NCI-H510A (cell line): ENCODE measurements at regions not wholly inside any gene's neighbourhood (a gene's known extent, or its start where the extent isn't known, plus 50 kb on each side); places are given as distances from the start of the nearest gene placed in this dataset.

Source experiments
- DNase-seq: peaks from one replicate; lab custom pipeline; 2025; lab: John Stamatoyannopoulos, UW

GRCh38 chr1:82894635-82895034 is 1093.9 kb downstream of the ADGRL2 start:
- no peak for DNase-seq

GRCh38 chr1:82893712-82894470 is 1093.2 kb downstream of the ADGRL2 start:
- DNase-seq: no peak

- DNase-seq: no peak
These were observed 1079.8 kb downstream of the ADGRL2 start for GRCh38 chr1:82880506-82880905.

- DNase-seq: no peak
These were observed 1079.1 kb downstream of the ADGRL2 start for GRCh38 chr1:82879701-82880305.

- DNase-seq: no peak
These were observed 1074.4 kb downstream of the ADGRL2 start for GRCh38 chr1:82875170-82875569.

GRCh38 chr1:82874041-82874440 is 1073.3 kb downstream of the ADGRL2 start:
- no peak for DNase-seq

GRCh38 chr1:82870332-82870731 is 1069.6 kb downstream of the ADGRL2 start:
- no peak for DNase-seq

- DNase-seq: no peak
These were observed 1067.0 kb downstream of the ADGRL2 start for GRCh38 chr1:82867781-82868180.

- DNase-seq: no peak
These were observed 1061.0 kb downstream of the ADGRL2 start for GRCh38 chr1:82861749-82862148.

GRCh38 chr1:82858031-82858430 is 1057.3 kb downstream of the ADGRL2 start:
- no peak for DNase-seq

- no peak for DNase-seq
These were observed 1048.7 kb downstream of the ADGRL2 start for GRCh38 chr1:82849460-82849859.

- DNase-seq: no peak
These were observed 1047.3 kb downstream of the ADGRL2 start for GRCh38 chr1:82848043-82848442.

GRCh38 chr1:82845866-82846265 is 1045.1 kb downstream of the ADGRL2 start:
- DNase-seq: no peak

GRCh38 chr1:82844911-82845827 is 1044.4 kb downstream of the ADGRL2 start:
- DNase-seq: no peak

- no peak for DNase-seq
These were observed 1043.7 kb downstream of the ADGRL2 start for GRCh38 chr1:82844447-82844846.

GRCh38 chr1:82843876-82844275 is 1043.1 kb downstream of the ADGRL2 start:
- no peak for DNase-seq

- no peak for DNase-seq
These were observed 1039.5 kb downstream of the ADGRL2 start for GRCh38 chr1:82840192-82840591.

- DNase-seq: no peak
These were observed 1037.2 kb downstream of the ADGRL2 start for GRCh38 chr1:82837766-82838465.

- no peak for DNase-seq
These were observed 1036.4 kb downstream of the ADGRL2 start for GRCh38 chr1:82836973-82837680.

- no peak for DNase-seq
These were observed 1035.7 kb downstream of the ADGRL2 start for GRCh38 chr1:82836213-82836972.
